GM23338 (cell line): ENCODE measurements at regions not wholly inside any gene's neighbourhood (a gene's known extent, or its start where the extent isn't known, plus 50 kb on each side); places are given as distances from the start of the nearest gene placed in this dataset.
A peak's percentile ranks its signal among the peaks of the same experiment; 100 is the strongest.

Source experiments
- ATAC-seq: fragments of 200-7000 bp; cut with Tn5 transposase; 3 replicates; pipeline ENCODE4 v1.9.1; 2020
- DNase-seq: peaks from one replicate; pipeline ENCODE4 v3.0.0-alpha.2; 2015; ENCODE audit warnings: low spot score
- H2AFZ ChIP-seq: fragments of 200-600 bp; sonication (generic); 2 replicates; pipeline ENCODE4 v1.8.0; 2016; ENCODE audit warnings: antibody characterized with exemption, mild to moderate bottlenecking, moderate library complexity
- H3F3A ChIP-seq: fragments of 200-600 bp; sonication (generic); replicated peaks from 2 replicates; pipeline ENCODE4 v1.8.0; 2017; ENCODE audit warnings: antibody characterized with exemption, mixed run types, low read depth
- H3K27ac ChIP-seq: fragments of 200-600 bp; sonication (generic); 2 replicates; pipeline ENCODE4 v1.6.1; 2016; ENCODE audit warnings: low read depth
- H3K27me3 ChIP-seq: fragments of 200-600 bp; sonication (generic); 2 replicates; pipeline ENCODE4 v1.8.0; 2016; ENCODE audit warnings: mild to moderate bottlenecking, mixed run types, moderate library complexity; ENCODE audit not compliant: insufficient read depth
- H3K36me3 ChIP-seq: fragments of 200-600 bp; sonication (generic); 2 replicates; pipeline ENCODE4 v1.8.0; 2016; ENCODE audit warnings: mild to moderate bottlenecking; ENCODE audit not compliant: insufficient read depth
- H3K4me1 ChIP-seq: fragments of 200-600 bp; sonication (generic); 2 replicates; pipeline ENCODE4 v1.8.0; 2016; ENCODE audit warnings: mild to moderate bottlenecking, moderate library complexity; ENCODE audit not compliant: insufficient read depth
- H3K4me2 ChIP-seq: fragments of 200-600 bp; sonication (generic); 2 replicates; pipeline ENCODE4 v1.7.1; 2017; ENCODE audit warnings: mixed run types
- H3K4me3 ChIP-seq: fragments of 200-600 bp; sonication (generic); 2 replicates; pipeline ENCODE4 v1.6.1; 2016; ENCODE audit warnings: mixed run types
- H3K79me2 ChIP-seq: fragments of 200-600 bp; sonication (generic); replicated peaks from 2 replicates; pipeline ENCODE4 v1.8.0; 2017; ENCODE audit warnings: mild to moderate bottlenecking; ENCODE audit not compliant: insufficient read depth
- H3K9me2 ChIP-seq: fragments of 200-600 bp; sonication (generic); 2 replicates; pipeline ENCODE4 v1.8.0; 2017; ENCODE audit not compliant: insufficient read depth
- H4K20me1 ChIP-seq: fragments of 200-600 bp; sonication (generic); replicated peaks from 2 replicates; pipeline ENCODE4 v1.8.0; 2017; ENCODE audit warnings: mild to moderate bottlenecking; ENCODE audit not compliant: insufficient read depth
- H3K27ac Mint-ChIP-seq: 2 replicates; pipeline ENCODE4 v1.8.0; 2020; ENCODE audit warnings: inconsistent platforms, mild to moderate bottlenecking, moderate library complexity, mixed read lengths
- H3K27me3 Mint-ChIP-seq: 3 replicates; pipeline ENCODE4 v1.8.0; 2022; ENCODE audit warnings: low read depth, mild to moderate bottlenecking, moderate library complexity, mixed read lengths, inconsistent platforms; ENCODE audit not compliant: insufficient read depth, poor library complexity
- H3K36me3 Mint-ChIP-seq: 3 replicates; pipeline ENCODE4 v1.8.0; 2021; ENCODE audit warnings: low read depth, mild to moderate bottlenecking, inconsistent platforms, moderate library complexity, mixed read lengths
- H3K4me1 Mint-ChIP-seq: 3 replicates; pipeline ENCODE4 v1.8.0; 2020; ENCODE audit warnings: mild to moderate bottlenecking, inconsistent platforms, mixed read lengths
- H3K4me3 Mint-ChIP-seq: 3 replicates; pipeline ENCODE4 v1.8.0; 2021; ENCODE audit warnings: moderate library complexity, mild to moderate bottlenecking, inconsistent platforms, mixed read lengths
- H3K9me3 Mint-ChIP-seq: 3 replicates; pipeline ENCODE4 v1.8.0; 2020; ENCODE audit warnings: moderate library complexity, mild to moderate bottlenecking, inconsistent platforms, mixed read lengths
- EZH2 ChIP-seq: fragments of 200-600 bp; sonication (generic); IDR thresholded peaks from one replicate; pipeline ENCODE4 v1.8.0; 2017; ENCODE audit warnings: antibody characterized with exemption, mild to moderate bottlenecking, low read depth; ENCODE audit not compliant: unreplicated experiment
- EZH2phosphoT487 ChIP-seq: fragments of 200-600 bp; sonication (generic); IDR thresholded peaks from one replicate; pipeline ENCODE4 v1.8.1; 2018; ENCODE audit warnings: antibody characterized with exemption; ENCODE audit not compliant: unreplicated experiment
- POLR2AphosphoS5 ChIP-seq: IDR thresholded peaks from 2 replicates; pipeline ENCODE4 v1.6.1; 2016; ENCODE audit warnings: antibody characterized with exemption, low read depth
- TF ChIP-seq, protein P1 (sequence below): fragments of 250-450 bp; sonication (Bioruptor Pico); IDR thresholded peaks from 2 replicates; pipeline ENCODE4 v1.5.0; 2020; ENCODE audit warnings: mild to moderate bottlenecking, moderate library complexity
- TF ChIP-seq, protein P2 (sequence below), 2 experiments: fragments of 200-600 bp in 1 of 2; sonication (generic) in 1 of 2; conservative IDR thresholded peaks; 2 replicates each; pipeline versions ENCODE4 v1.5.1 to v1.6.1; 2016 to 2017; ENCODE audit warnings: antibody characterized with exemption in 2 of 2, low read depth in 2 of 2, mild to moderate bottlenecking in 2 of 2, moderate library complexity in 1 of 2

GRCh38 chr6:150470960-150471665 lies 102.3 kb downstream of the IYD start (continued):
- TF ChIP-seq, protein P1, sequence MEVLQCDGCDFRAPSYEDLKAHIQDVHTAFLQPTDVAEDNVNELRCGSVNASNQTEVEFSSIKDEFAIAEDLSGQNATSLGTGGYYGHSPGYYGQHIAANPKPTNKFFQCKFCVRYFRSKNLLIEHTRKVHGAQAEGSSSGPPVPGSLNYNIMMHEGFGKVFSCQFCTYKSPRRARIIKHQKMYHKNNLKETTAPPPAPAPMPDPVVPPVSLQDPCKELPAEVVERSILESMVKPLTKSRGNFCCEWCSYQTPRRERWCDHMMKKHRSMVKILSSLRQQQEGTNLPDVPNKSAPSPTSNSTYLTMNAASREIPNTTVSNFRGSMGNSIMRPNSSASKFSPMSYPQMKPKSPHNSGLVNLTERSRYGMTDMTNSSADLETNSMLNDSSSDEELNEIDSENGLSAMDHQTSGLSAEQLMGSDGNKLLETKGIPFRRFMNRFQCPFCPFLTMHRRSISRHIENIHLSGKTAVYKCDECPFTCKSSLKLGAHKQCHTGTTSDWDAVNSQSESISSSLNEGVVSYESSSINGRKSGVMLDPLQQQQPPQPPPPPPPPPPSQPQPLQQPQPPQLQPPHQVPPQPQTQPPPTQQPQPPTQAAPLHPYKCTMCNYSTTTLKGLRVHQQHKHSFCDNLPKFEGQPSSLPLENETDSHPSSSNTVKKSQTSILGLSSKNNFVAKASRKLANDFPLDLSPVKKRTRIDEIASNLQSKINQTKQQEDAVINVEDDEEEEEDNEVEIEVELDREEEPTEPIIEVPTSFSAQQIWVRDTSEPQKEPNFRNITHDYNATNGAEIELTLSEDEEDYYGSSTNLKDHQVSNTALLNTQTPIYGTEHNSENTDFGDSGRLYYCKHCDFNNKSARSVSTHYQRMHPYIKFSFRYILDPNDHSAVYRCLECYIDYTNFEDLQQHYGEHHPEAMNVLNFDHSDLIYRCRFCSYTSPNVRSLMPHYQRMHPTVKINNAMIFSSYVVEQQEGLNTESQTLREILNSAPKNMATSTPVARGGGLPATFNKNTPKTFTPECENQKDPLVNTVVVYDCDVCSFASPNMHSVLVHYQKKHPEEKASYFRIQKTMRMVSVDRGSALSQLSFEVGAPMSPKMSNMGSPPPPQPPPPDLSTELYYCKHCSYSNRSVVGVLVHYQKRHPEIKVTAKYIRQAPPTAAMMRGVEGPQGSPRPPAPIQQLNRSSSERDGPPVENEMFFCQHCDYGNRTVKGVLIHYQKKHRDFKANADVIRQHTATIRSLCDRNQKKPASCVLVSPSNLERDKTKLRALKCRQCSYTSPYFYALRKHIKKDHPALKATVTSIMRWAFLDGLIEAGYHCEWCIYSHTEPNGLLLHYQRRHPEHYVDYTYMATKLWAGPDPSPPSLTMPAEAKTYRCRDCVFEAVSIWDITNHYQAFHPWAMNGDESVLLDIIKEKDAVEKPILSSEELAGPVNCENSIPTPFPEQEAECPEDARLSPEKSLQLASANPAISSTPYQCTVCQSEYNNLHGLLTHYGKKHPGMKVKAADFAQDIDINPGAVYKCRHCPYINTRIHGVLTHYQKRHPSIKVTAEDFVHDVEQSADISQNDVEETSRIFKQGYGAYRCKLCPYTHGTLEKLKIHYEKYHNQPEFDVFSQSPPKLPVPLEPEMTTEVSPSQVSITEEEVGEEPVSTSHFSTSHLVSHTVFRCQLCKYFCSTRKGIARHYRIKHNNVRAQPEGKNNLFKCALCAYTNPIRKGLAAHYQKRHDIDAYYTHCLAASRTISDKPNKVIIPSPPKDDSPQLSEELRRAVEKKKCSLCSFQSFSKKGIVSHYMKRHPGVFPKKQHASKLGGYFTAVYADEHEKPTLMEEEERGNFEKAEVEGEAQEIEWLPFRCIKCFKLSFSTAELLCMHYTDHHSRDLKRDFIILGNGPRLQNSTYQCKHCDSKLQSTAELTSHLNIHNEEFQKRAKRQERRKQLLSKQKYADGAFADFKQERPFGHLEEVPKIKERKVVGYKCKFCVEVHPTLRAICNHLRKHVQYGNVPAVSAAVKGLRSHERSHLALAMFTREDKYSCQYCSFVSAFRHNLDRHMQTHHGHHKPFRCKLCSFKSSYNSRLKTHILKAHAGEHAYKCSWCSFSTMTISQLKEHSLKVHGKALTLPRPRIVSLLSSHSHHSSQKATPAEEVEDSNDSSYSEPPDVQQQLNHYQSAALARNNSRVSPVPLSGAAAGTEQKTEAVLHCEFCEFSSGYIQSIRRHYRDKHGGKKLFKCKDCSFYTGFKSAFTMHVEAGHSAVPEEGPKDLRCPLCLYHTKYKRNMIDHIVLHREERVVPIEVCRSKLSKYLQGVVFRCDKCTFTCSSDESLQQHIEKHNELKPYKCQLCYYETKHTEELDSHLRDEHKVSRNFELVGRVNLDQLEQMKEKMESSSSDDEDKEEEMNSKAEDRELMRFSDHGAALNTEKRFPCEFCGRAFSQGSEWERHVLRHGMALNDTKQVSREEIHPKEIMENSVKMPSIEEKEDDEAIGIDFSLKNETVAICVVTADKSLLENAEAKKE: no peak

DNA sequence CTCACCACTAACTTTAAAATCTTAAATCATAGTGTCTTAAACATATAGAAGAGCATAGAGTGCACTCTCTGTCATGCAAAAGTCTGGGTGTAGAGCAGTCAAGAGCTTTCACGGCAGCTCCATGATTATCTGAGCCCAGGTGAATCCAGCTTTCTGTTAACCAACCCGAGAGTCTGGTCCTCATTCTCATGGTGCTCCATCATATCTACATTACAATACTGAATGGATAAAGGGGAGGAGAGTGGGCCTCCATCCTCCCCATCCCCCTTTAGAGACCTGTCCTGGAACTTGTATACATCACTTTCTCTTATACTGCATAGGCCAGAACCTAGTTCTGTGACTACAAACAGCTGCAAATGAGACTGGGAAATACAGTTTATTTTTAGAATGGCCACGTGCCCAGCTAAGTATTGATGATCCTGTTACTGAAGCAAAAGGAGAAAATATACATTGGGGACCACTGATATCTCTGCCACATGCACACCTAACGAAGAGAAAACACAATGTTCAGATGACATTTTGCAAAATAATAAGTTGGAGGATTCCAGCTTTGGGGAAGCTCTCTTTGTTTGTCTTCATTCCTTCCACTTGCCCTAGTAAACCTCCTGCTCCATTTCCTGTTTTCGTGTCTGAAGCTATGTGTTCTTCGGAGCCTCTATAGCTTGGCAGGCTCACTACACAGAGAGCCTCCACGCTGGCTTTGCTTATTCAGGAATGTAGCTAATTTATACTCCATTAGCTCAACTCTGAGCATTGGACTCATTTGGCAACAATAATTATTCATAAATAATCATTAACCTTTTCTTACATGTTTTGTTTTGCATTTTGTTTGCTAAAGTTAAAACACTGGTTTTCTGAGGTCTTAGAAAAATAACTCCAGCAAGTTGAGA lies 110.1 kb downstream of the IYD start:
- H4K20me1 ChIP-seq: no peaks in the 10 kb centered on the region
- H3K9me3 Mint-ChIP-seq: no peaks in the 10 kb centered on the region
- H3K27ac Mint-ChIP-seq: no peak overlapping the region
- no peaks in the 10 kb centered on the region for H3K36me3 ChIP-seq
- H3K4me3 ChIP-seq: no peak overlapping the region
- H3K27ac ChIP-seq: no peak overlapping the region
- H2AFZ ChIP-seq: no peak overlapping the region
- DNase-seq (peak; percentile 53), ATAC-seq (peak; percentile 88)
- peak overlapping the region; percentile 45; the same call in 1 of the 2 replicates for H3K4me2 ChIP-seq
- peaks cover 18% of the 10 kb centered on the region for H3K4me1 Mint-ChIP-seq
- H3K4me1 ChIP-seq: peaks cover 9% of the 10 kb centered on the region
- H3K27me3 Mint-ChIP-seq: no peaks in the 10 kb centered on the region
- no peaks in the 10 kb centered on the region for H3K79me2 ChIP-seq
- 0 out of 3 replicates have a peak overlapping the region, but pooled peaks have one; percentile 25 for H3K4me3 Mint-ChIP-seq
- no peaks in the 10 kb centered on the region for H3F3A ChIP-seq
- H3K9me2 ChIP-seq: no peaks in the 10 kb centered on the region
- no peaks in the 10 kb centered on the region for H3K27me3 ChIP-seq
- H3K36me3 Mint-ChIP-seq: no peaks in the 10 kb centered on the region
- TF ChIP-seq, protein P2, sequence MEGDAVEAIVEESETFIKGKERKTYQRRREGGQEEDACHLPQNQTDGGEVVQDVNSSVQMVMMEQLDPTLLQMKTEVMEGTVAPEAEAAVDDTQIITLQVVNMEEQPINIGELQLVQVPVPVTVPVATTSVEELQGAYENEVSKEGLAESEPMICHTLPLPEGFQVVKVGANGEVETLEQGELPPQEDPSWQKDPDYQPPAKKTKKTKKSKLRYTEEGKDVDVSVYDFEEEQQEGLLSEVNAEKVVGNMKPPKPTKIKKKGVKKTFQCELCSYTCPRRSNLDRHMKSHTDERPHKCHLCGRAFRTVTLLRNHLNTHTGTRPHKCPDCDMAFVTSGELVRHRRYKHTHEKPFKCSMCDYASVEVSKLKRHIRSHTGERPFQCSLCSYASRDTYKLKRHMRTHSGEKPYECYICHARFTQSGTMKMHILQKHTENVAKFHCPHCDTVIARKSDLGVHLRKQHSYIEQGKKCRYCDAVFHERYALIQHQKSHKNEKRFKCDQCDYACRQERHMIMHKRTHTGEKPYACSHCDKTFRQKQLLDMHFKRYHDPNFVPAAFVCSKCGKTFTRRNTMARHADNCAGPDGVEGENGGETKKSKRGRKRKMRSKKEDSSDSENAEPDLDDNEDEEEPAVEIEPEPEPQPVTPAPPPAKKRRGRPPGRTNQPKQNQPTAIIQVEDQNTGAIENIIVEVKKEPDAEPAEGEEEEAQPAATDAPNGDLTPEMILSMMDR (conservative IDR thresholded peaks at IDR 0.05; ENCODE audit: low read depth in 2 of 2): no peak
- no peak for TF ChIP-seq EZH2
- TF ChIP-seq EZH2phosphoT487: no peak
- no peak for TF ChIP-seq POLR2AphosphoS5
